ENCODE measurements at regions not wholly inside any gene's neighbourhood (a gene's known extent, or its start where the extent isn't known, plus 50 kb on each side); places are given as distances from the start of the nearest gene placed in this dataset.

- DNase-seq (no peak), ATAC-seq (no peak)
- Histone ChIP-seq H3K27ac (no peak overlapping the region), H3K36me3 (replicated peaks in 1 of 2; ENCODE audit: insufficient read depth in 1 of 2, low read depth in 2 of 2) (no peaks in the 10 kb centered on the region), H3K4me1 (no peaks in the 10 kb centered on the region), H3K4me3 (no peak overlapping the region), H3K9me3 (no peaks in the 10 kb centered on the region), H3K27me3 (no peaks in the 10 kb centered on the region)
- 47 to 68% methylated on average over 13 of the region's 13 CpGs for WGBS, 2 donors
- TF ChIP-seq, protein P1, sequence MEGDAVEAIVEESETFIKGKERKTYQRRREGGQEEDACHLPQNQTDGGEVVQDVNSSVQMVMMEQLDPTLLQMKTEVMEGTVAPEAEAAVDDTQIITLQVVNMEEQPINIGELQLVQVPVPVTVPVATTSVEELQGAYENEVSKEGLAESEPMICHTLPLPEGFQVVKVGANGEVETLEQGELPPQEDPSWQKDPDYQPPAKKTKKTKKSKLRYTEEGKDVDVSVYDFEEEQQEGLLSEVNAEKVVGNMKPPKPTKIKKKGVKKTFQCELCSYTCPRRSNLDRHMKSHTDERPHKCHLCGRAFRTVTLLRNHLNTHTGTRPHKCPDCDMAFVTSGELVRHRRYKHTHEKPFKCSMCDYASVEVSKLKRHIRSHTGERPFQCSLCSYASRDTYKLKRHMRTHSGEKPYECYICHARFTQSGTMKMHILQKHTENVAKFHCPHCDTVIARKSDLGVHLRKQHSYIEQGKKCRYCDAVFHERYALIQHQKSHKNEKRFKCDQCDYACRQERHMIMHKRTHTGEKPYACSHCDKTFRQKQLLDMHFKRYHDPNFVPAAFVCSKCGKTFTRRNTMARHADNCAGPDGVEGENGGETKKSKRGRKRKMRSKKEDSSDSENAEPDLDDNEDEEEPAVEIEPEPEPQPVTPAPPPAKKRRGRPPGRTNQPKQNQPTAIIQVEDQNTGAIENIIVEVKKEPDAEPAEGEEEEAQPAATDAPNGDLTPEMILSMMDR (IDR thresholded peaks at IDR 0.05), result no peak
- TF ChIP-seq POLR2A (IDR thresholded peaks at IDR 0.05), result no peak
- intact Hi-C loops (cut with DNase I), result no loop called here
Measured at GRCh38 chr11:116180806-116181600, 591.8 kb downstream of the BUD13 start.

DNA sequence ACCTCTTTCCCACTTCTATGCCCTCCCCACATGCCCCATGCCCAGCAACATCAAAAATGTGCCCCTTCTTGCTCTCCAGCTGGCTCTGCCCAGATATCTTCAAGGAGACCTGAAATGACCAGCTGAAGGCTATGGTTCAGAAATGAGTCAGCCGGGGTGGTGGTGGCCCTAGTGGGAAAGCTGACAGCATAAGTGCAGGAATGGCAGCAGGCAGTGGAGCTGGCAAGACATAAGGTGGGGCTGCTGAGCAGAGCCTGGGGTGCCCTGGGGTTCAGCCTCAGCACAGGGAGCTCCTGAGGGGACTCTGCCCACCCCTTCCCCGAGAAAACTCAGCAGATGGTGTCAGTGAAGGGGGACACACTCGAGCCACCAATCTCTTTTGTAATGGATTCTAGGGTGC lies 593.4 kb downstream of the BUD13 start:
- Histone ChIP-seq H3K4me3 (no peak overlapping the region), H3K27me3 (no peaks in the 10 kb centered on the region), H3K9me3 (no peaks in the 10 kb centered on the region), H3K27ac (no peak overlapping the region), H3K36me3 (replicated peaks in 1 of 2; ENCODE audit: insufficient read depth in 1 of 2, low read depth in 2 of 2) (no peaks in the 10 kb centered on the region), H3K4me1 (no peaks in the 10 kb centered on the region)
- ATAC-seq (no peak), DNase-seq (no peak)
- no peak for TF ChIP-seq POLR2A (IDR thresholded peaks at IDR 0.05)
- TF ChIP-seq, protein P1 (IDR thresholded peaks at IDR 0.05), result no peak
- intact Hi-C loops (cut with DNase I), result no loop called here
- WGBS, 2 donors, result 47 to 59% methylated on average over 3 of the region's 3 CpGs

DNA sequence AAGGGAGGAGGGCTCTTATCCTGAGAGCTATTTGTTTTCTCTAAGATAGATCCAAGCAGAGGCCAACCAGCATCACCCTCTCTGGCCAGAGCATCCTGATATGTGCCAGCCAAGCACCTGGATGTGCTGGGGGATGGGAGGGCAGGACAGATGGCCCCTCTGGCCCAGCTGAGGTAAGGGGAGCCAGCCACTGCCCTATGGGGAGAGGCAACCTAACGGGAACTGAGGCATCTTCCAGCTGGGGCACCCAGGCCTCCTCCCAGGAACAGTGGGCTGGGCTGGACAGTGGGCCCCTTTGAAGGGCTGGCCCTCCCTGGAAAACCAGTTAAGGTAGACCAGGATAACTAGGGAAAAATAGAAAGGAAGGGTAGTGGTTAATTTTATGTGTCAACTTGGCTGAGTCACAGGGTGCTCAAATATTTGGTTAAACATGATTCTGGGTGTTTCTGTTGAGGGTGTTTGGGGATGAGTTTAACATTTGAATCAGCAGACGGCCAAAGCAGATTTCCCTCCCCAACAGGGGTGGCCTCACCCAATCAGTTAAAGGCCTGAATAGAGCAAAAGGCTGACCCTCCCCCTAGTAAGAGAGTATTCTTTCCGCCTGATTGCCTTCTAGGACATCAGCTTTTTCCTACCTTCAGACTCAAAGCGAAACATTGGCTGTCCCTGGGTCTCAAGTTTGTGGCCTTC lies 595.1 kb downstream of the BUD13 start:
- DNase-seq (no peak), ATAC-seq (no peak)
- no peak for TF ChIP-seq POLR2A (IDR thresholded peaks at IDR 0.05)
- TF ChIP-seq, protein P1 (IDR thresholded peaks at IDR 0.05), result no peak
- no peaks in the 10 kb centered on the region for H3K27me3 ChIP-seq
- no peak overlapping the region for H3K27ac ChIP-seq
- intact Hi-C loops (cut with DNase I), result no loop called here
- H3K4me3 ChIP-seq, result no peak overlapping the region
- H3K9me3 ChIP-seq, result no peaks in the 10 kb centered on the region
- H3K4me1 ChIP-seq, result no peaks in the 10 kb centered on the region
- WGBS, 2 donors, result 83% methylated on average over 4 of the region's 4 CpGs
- H3K36me3 ChIP-seq (replicated peaks in 1 of 2; ENCODE audit: insufficient read depth in 1 of 2, low read depth in 2 of 2), result no peaks in the 10 kb centered on the region

GRCh38 chr11:116176484-116177005 lies 596.2 kb downstream of the BUD13 start:
- no peak for TF ChIP-seq POLR2A (IDR thresholded peaks at IDR 0.05)
- TF ChIP-seq, protein P1 (IDR thresholded peaks at IDR 0.05), result no peak
- H3K4me1 ChIP-seq, result no peaks in the 10 kb centered on the region
- intact Hi-C loops (cut with DNase I), result no loop called here
- ATAC-seq (no peak), DNase-seq (no peak)
- H3K4me3 ChIP-seq, result no peak overlapping the region
- no peak overlapping the region for H3K27ac ChIP-seq
- WGBS, 2 donors, result 59 to 70% methylated on average over 6 of the region's 6 CpGs
- H3K27me3 ChIP-seq, result no peaks in the 10 kb centered on the region
- H3K36me3 ChIP-seq (replicated peaks in 1 of 2; ENCODE audit: insufficient read depth in 1 of 2, low read depth in 2 of 2), result no peaks in the 10 kb centered on the region
- H3K9me3 ChIP-seq, result no peaks in the 10 kb centered on the region
